DOHH2 (cell line): ENCODE measurements at regions not wholly inside any gene's neighbourhood (a gene's known extent, or its start where the extent isn't known, plus 50 kb on each side); places are given as distances from the start of the nearest gene placed in this dataset.

Experiments
- H3F3A ChIP-seq: fragments of 200-600 bp; sonication (generic), shearing (Covaris generic); 2 replicates; pipeline ENCODE4 v1.6.0; 2016; ENCODE audit warnings: antibody characterized with exemption, mild to moderate bottlenecking; ENCODE audit not compliant: control insufficient read depth, insufficient read depth
- H3K27ac ChIP-seq: fragments of 200-600 bp; sonication (generic); 2 replicates; pipeline ENCODE4 v1.5.1; 2014; ENCODE audit warnings: low read depth, mild to moderate bottlenecking, low read length, moderate library complexity
- H3K27me3 ChIP-seq: fragments of 200-600 bp; sonication (generic); 2 replicates; pipeline ENCODE4 v1.6.1; 2014; ENCODE audit warnings: mild to moderate bottlenecking, low read length, mixed read lengths; ENCODE audit not compliant: control insufficient read depth
- H3K36me3 ChIP-seq: fragments of 200-600 bp; sonication (generic); 2 replicates; pipeline ENCODE4 v1.6.1; 2014; ENCODE audit warnings: mild to moderate bottlenecking, low read length, moderate library complexity, mixed read lengths; ENCODE audit not compliant: control insufficient read depth
- H3K4me1 ChIP-seq: fragments of 200-600 bp; sonication (generic); 2 replicates; pipeline ENCODE4 v1.6.1; 2014; ENCODE audit warnings: mild to moderate bottlenecking, low read length, mixed read lengths; ENCODE audit not compliant: control insufficient read depth
- H3K4me2 ChIP-seq: fragments of 200-600 bp; sonication (generic); 2 replicates; pipeline ENCODE4 v1.6.0; 2014; ENCODE audit warnings: mild to moderate bottlenecking, low read length, moderate library complexity
- H3K4me3 ChIP-seq: fragments of 200-600 bp; sonication (generic); 2 replicates; pipeline ENCODE4 v1.5.1; 2014; ENCODE audit warnings: mild to moderate bottlenecking, low read length, mixed read lengths
- H3K79me2 ChIP-seq: fragments of 200-600 bp; sonication (generic); 2 replicates; pipeline ENCODE4 v1.6.1; 2014; ENCODE audit warnings: mild to moderate bottlenecking, low read length, mixed read lengths; ENCODE audit not compliant: control insufficient read depth
- H3K9me2 ChIP-seq: fragments of 200-600 bp; sonication (generic); replicated peaks from 2 replicates; pipeline ENCODE4 v1.6.1; 2014; ENCODE audit warnings: mild to moderate bottlenecking, low read length, mixed read lengths; ENCODE audit not compliant: control insufficient read depth
- H3K9me3 ChIP-seq: fragments of 200-600 bp; sonication (generic); 2 replicates; pipeline ENCODE4 v1.6.1; 2014; ENCODE audit warnings: antibody characterized with exemption, low read length, mixed read lengths; ENCODE audit not compliant: control insufficient read depth, insufficient read depth
- H4K20me1 ChIP-seq: fragments of 200-600 bp; sonication (generic); 2 replicates; pipeline ENCODE4 v1.6.0; 2014; ENCODE audit warnings: low read depth, mild to moderate bottlenecking, antibody characterized with exemption, low read length, moderate library complexity; ENCODE audit not compliant: control insufficient read depth, insufficient read depth
- EZH2phosphoT487 ChIP-seq: fragments of 200-600 bp; sonication (generic); IDR thresholded peaks from 2 replicates; pipeline ENCODE4 v1.6.1; 2017; ENCODE audit warnings: borderline replicate concordance, mild to moderate bottlenecking, antibody characterized with exemption, low read length, moderate library complexity, mixed read lengths
- TF ChIP-seq, protein P1 (sequence below): fragments of 200-600 bp; sonication (generic); IDR thresholded peaks from one replicate; pipeline ENCODE4 v1.5.1; 2014; ENCODE audit warnings: antibody characterized with exemption, mild to moderate bottlenecking, low read depth, low read length; ENCODE audit not compliant: poor library complexity, severe bottlenecking

- Histone ChIP-seq H3K4me3 (no peak overlapping the region), H3K9me2 (no peaks in the 10 kb centered on the region), H3F3A (no peaks in the 10 kb centered on the region), H3K27me3 (0 out of 2 replicates have a peak, but pooled peaks cover 1% of the 10 kb centered on the region), H3K4me1 (no peaks in the 10 kb centered on the region), H3K4me2 (no peak overlapping the region), H3K27ac (no peak overlapping the region), H4K20me1 (no peaks in the 10 kb centered on the region), H3K9me3 (no peaks in the 10 kb centered on the region), H3K79me2 (no peaks in the 10 kb centered on the region), H3K36me3 (no peaks in the 10 kb centered on the region)
- no peak for TF ChIP-seq EZH2phosphoT487
- TF ChIP-seq, protein P1, sequence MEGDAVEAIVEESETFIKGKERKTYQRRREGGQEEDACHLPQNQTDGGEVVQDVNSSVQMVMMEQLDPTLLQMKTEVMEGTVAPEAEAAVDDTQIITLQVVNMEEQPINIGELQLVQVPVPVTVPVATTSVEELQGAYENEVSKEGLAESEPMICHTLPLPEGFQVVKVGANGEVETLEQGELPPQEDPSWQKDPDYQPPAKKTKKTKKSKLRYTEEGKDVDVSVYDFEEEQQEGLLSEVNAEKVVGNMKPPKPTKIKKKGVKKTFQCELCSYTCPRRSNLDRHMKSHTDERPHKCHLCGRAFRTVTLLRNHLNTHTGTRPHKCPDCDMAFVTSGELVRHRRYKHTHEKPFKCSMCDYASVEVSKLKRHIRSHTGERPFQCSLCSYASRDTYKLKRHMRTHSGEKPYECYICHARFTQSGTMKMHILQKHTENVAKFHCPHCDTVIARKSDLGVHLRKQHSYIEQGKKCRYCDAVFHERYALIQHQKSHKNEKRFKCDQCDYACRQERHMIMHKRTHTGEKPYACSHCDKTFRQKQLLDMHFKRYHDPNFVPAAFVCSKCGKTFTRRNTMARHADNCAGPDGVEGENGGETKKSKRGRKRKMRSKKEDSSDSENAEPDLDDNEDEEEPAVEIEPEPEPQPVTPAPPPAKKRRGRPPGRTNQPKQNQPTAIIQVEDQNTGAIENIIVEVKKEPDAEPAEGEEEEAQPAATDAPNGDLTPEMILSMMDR = no peak
Observed at GRCh38 chr12:107361970-107362369, 268.6 kb upstream of the CRY1 start.

DNA sequence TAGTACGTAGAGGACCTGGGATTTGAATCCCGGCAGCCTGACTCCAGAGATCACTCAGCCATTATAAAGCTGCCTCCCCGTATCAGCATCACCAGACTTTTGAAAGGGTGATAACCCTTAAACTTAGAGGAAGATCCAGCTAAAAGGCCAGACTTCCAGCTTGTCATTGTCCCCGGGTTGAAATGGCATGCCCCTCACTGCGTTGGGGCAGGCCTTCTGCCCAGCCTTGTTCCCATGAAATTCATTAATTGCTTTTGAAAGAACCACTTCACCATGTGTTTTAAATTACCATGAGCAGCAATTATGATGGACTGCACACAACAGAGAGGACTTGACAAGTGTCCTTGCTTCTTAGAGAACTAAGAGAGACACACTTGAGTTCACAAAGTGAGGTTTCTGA lies 269.6 kb upstream of the CRY1 start:
- Histone ChIP-seq H3K4me3 (no peak overlapping the region), H4K20me1 (no peaks in the 10 kb centered on the region), H3K27me3 (no peaks in the 10 kb centered on the region), H3K27ac (no peak overlapping the region), H3K36me3 (no peaks in the 10 kb centered on the region), H3F3A (no peaks in the 10 kb centered on the region), H3K4me2 (no peak overlapping the region), H3K4me1 (no peaks in the 10 kb centered on the region), H3K9me3 (no peaks in the 10 kb centered on the region), H3K9me2 (no peaks in the 10 kb centered on the region), H3K79me2 (no peaks in the 10 kb centered on the region)
- TF ChIP-seq, protein P1 = no peak
- no peak for TF ChIP-seq EZH2phosphoT487

- Histone ChIP-seq H3K4me3 (no peak overlapping the region), H3K36me3 (no peaks in the 10 kb centered on the region), H3K27me3 (0 out of 2 replicates have a peak, but pooled peaks cover 3% of the 10 kb centered on the region), H3K9me2 (no peaks in the 10 kb centered on the region), H3K27ac (no peak overlapping the region), H4K20me1 (no peaks in the 10 kb centered on the region), H3K9me3 (no peaks in the 10 kb centered on the region), H3K79me2 (no peaks in the 10 kb centered on the region), H3F3A (no peaks in the 10 kb centered on the region), H3K4me1 (no peaks in the 10 kb centered on the region), H3K4me2 (no peak overlapping the region)
- TF ChIP-seq EZH2phosphoT487 = no peak
- TF ChIP-seq, protein P1 = no peak
Observed at GRCh38 chr12:107364875-107365518, 271.6 kb upstream of the CRY1 start.
